SK-N-SH (cell line): ENCODE measurements at regions not wholly inside any gene's neighbourhood (a gene's known extent, or its start where the extent isn't known, plus 50 kb on each side); places are given as distances from the start of the nearest gene placed in this dataset.

Experiments used
- FOSL2 ChIP-seq: IDR thresholded peaks from 2 replicates; pipeline ENCODE4 v1.4.0; 2012; ENCODE audit warnings: low read depth, mild to moderate bottlenecking, moderate library complexity, borderline replicate concordance
- RXRA ChIP-seq: IDR thresholded peaks from 2 replicates; pipeline ENCODE4 v1.4.0; 2012; ENCODE audit warnings: low read depth, mild to moderate bottlenecking, borderline replicate concordance
- SMC3 ChIP-seq: IDR thresholded peaks from 2 replicates; pipeline ENCODE4 v1.6.1; 2012; ENCODE audit warnings: low read depth, low read length, improper control_type of control experiment
- TF ChIP-seq, protein P1 (sequence below): IDR thresholded peaks from 2 replicates; pipeline ENCODE4 v1.4.0; 2012; ENCODE audit warnings: low read depth

- TF ChIP-seq, protein P1, sequence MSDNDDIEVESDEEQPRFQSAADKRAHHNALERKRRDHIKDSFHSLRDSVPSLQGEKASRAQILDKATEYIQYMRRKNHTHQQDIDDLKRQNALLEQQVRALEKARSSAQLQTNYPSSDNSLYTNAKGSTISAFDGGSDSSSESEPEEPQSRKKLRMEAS, result no peak
- TF ChIP-seq SMC3 (no peak), RXRA (no peak), FOSL2 (no peak)
Observed at GRCh38 chr1:30479575-30479974, 243.8 kb downstream of the MATN1 start.
